HEK293 (cell line): ENCODE measurements at regions not wholly inside any gene's neighbourhood (a gene's known extent, or its start where the extent isn't known, plus 50 kb on each side); places are given as distances from the start of the nearest gene placed in this dataset.

Source experiments
- CTCF ChIA-PET: fragments of 350-600 bp; formaldehyde crosslinking; extraction: SDS; loops from one replicate; lab custom pipeline; 2021; ENCODE audit warnings: antibody characterized with exemption; lab: Yijun Ruan, JAX
- POLR2A ChIA-PET: fragments of 300-600 bp; formaldehyde crosslinking; extraction: SDS; loops from one replicate; lab custom pipeline; 2020; ENCODE audit warnings: antibody characterized with exemption, inconsistent platforms; lab: Yijun Ruan, JAX
- H3K27ac ChIP-seq: fragments of 200-500 bp; sonication (Bioruptor generic); 2 replicates; pipeline ENCODE4 v1.5.1; 2014; ENCODE audit warnings: low read depth, low read length, control low read depth, inconsistent platforms; ENCODE audit errors: extremely low read depth
- H3K36me3 ChIP-seq, 2 experiments: fragments of 200-500 bp in 1 of 2; sonication (Bioruptor generic) in 1 of 2; 1 replicate in 1 of 2; 2 replicates in 1 of 2; pipeline ENCODE4 v1.5.1; 2014 to 2017; ENCODE audit warnings: inconsistent platforms in 2 of 2, low read length in 2 of 2; ENCODE audit not compliant: control insufficient read depth in 2 of 2, insufficient read depth in 1 of 2
- H3K4me1 ChIP-seq: fragments of 200-500 bp; sonication (Bioruptor generic); 2 replicates; pipeline ENCODE4 v1.5.1; 2014; ENCODE audit warnings: mild to moderate bottlenecking, low read length, inconsistent platforms; ENCODE audit not compliant: control insufficient read depth, insufficient read depth
- H3K4me3 ChIP-seq: 2 replicates; pipeline ENCODE4 v1.5.1; 2011; ENCODE audit warnings: low read depth, mild to moderate bottlenecking, control low read depth, low read length, moderate library complexity
- H3K9me3 ChIP-seq: fragments of 200-500 bp; sonication (Bioruptor generic); 2 replicates; pipeline ENCODE4 v1.5.1; 2014; ENCODE audit warnings: low read depth, low read length, inconsistent platforms; ENCODE audit not compliant: control insufficient read depth, insufficient read depth
- ELK4 ChIP-seq: IDR thresholded peaks from 2 replicates; pipeline ENCODE4 v1.6.1; 2011; ENCODE audit warnings: mild to moderate bottlenecking, low read depth, low read length, borderline replicate concordance
- HOXD13 ChIP-seq: sonication (generic); formaldehyde crosslinking; IDR thresholded peaks from 2 replicates; pipeline ENCODE4 v1.8.0; 2022; ENCODE audit warnings: missing genetic modification reagents, borderline replicate concordance
- KLF10 ChIP-seq: fragments of 450-650 bp; IDR thresholded peaks from 2 replicates; pipeline ENCODE4 v1.5.1; 2018; ENCODE audit warnings: missing biosample characterization, mild to moderate bottlenecking, missing genetic modification characterization
- KLF7 ChIP-seq: fragments of 450-650 bp; formaldehyde crosslinking; IDR thresholded peaks from 2 replicates; pipeline ENCODE4 v1.5.1; 2016; ENCODE audit warnings: missing biosample characterization, missing genetic modification characterization, borderline replicate concordance
- OSR2 ChIP-seq: fragments of 450-650 bp; formaldehyde crosslinking; IDR thresholded peaks from 2 replicates; pipeline ENCODE4 v1.5.1; 2016; ENCODE audit warnings: missing biosample characterization, missing genetic modification characterization
- OVOL3 ChIP-seq: fragments of 450-650 bp; formaldehyde crosslinking; IDR thresholded peaks from 2 replicates; pipeline ENCODE4 v1.5.1; 2016; ENCODE audit warnings: missing biosample characterization, missing genetic modification characterization
- SCRT1 ChIP-seq: fragments of 450-650 bp; formaldehyde crosslinking; IDR thresholded peaks from 2 replicates; pipeline ENCODE4 v1.5.1; 2016; ENCODE audit warnings: missing biosample characterization, missing genetic modification characterization, borderline replicate concordance
- SCRT2 ChIP-seq: fragments of 450-650 bp; formaldehyde crosslinking; IDR thresholded peaks from 2 replicates; pipeline ENCODE4 v1.5.1; 2016; ENCODE audit warnings: missing biosample characterization, missing genetic modification characterization
- YY1 ChIP-seq: fragments of 450-650 bp; formaldehyde crosslinking; IDR thresholded peaks from 2 replicates; pipeline ENCODE4 v1.5.1; 2018; ENCODE audit warnings: missing biosample characterization, missing genetic modification characterization
- YY2 ChIP-seq: fragments of 450-650 bp; formaldehyde crosslinking; IDR thresholded peaks from 2 replicates; pipeline ENCODE4 v1.5.1; 2016; ENCODE audit warnings: missing biosample characterization, missing genetic modification characterization
- ZBTB11 ChIP-seq: fragments of 450-650 bp; formaldehyde crosslinking; conservative IDR thresholded peaks from 2 replicates; pipeline ENCODE4 v1.5.1; 2016; ENCODE audit warnings: low read depth, missing biosample characterization, missing genetic modification characterization
- ZBTB21 ChIP-seq: fragments of 450-650 bp; formaldehyde crosslinking; IDR thresholded peaks from 2 replicates; pipeline ENCODE4 v1.5.1; 2017; ENCODE audit warnings: missing biosample characterization, missing genetic modification characterization
- ZFHX2 ChIP-seq: fragments of 450-650 bp; formaldehyde crosslinking; conservative IDR thresholded peaks from 2 replicates; pipeline ENCODE4 v1.5.1; 2016; ENCODE audit warnings: missing biosample characterization, missing genetic modification characterization
- ZIC2 ChIP-seq: fragments of 450-650 bp; formaldehyde crosslinking; IDR thresholded peaks from 2 replicates; pipeline ENCODE4 v1.5.1; 2016; ENCODE audit warnings: missing biosample characterization, missing genetic modification characterization
- ZNF10 ChIP-seq: fragments of 450-650 bp; formaldehyde crosslinking; IDR thresholded peaks from 2 replicates; pipeline ENCODE4 v1.5.1; 2017; ENCODE audit warnings: missing biosample characterization, missing genetic modification characterization
- ZNF112 ChIP-seq: fragments of 450-650 bp; formaldehyde crosslinking; IDR thresholded peaks from 2 replicates; pipeline ENCODE4 v1.5.0; 2017; ENCODE audit warnings: missing biosample characterization, missing genetic modification characterization
- ZNF175 ChIP-seq: fragments of 450-650 bp; formaldehyde crosslinking; IDR thresholded peaks from 2 replicates; pipeline ENCODE4 v1.5.1; 2016; ENCODE audit warnings: missing biosample characterization, missing genetic modification characterization
- ZNF19 ChIP-seq: fragments of 450-650 bp; formaldehyde crosslinking; IDR thresholded peaks from 2 replicates; pipeline ENCODE4; 2016; ENCODE audit warnings: missing biosample characterization, missing genetic modification characterization, low read depth
- ZNF223 ChIP-seq: fragments of 450-650 bp; formaldehyde crosslinking; IDR thresholded peaks from 2 replicates; pipeline ENCODE4 v1.5.1; 2016; ENCODE audit warnings: missing biosample characterization, missing genetic modification characterization
- ZNF324 ChIP-seq: fragments of 450-650 bp; formaldehyde crosslinking; IDR thresholded peaks from 2 replicates; pipeline ENCODE4 v1.5.1; 2016; ENCODE audit warnings: missing biosample characterization, missing genetic modification characterization
- ZNF335 ChIP-seq: fragments of 450-650 bp; formaldehyde crosslinking; conservative IDR thresholded peaks from 2 replicates; pipeline ENCODE4 v1.5.1; 2016; ENCODE audit warnings: missing biosample characterization, missing genetic modification characterization
- ZNF350 ChIP-seq: fragments of 450-650 bp; formaldehyde crosslinking; IDR thresholded peaks from 2 replicates; pipeline ENCODE4 v1.5.0; 2017; ENCODE audit warnings: missing biosample characterization, mild to moderate bottlenecking, missing genetic modification characterization
- ZNF37A ChIP-seq: fragments of 450-650 bp; IDR thresholded peaks from 2 replicates; pipeline ENCODE4 v1.5.1; 2018; ENCODE audit warnings: missing biosample characterization, missing genetic modification characterization
- ZNF391 ChIP-seq: fragments of 450-650 bp; formaldehyde crosslinking; IDR thresholded peaks from 2 replicates; pipeline ENCODE4 v1.5.1; 2016; ENCODE audit warnings: low read depth, missing biosample characterization, missing genetic modification characterization, borderline replicate concordance
- ZNF449 ChIP-seq: fragments of 450-650 bp; formaldehyde crosslinking; IDR thresholded peaks from 2 replicates; pipeline ENCODE4 v1.5.1; 2017; ENCODE audit warnings: missing biosample characterization, mild to moderate bottlenecking, missing genetic modification characterization, moderate library complexity
- ZNF544 ChIP-seq: fragments of 450-650 bp; formaldehyde crosslinking; IDR thresholded peaks from 2 replicates; pipeline ENCODE4 v1.5.0; 2017; ENCODE audit warnings: missing biosample characterization, missing genetic modification characterization
- ZNF555 ChIP-seq: fragments of 450-650 bp; formaldehyde crosslinking; conservative IDR thresholded peaks from 2 replicates; pipeline ENCODE4 v1.5.1; 2017; ENCODE audit warnings: missing biosample characterization, mild to moderate bottlenecking, missing genetic modification characterization, inconsistent platforms
- ZNF600 ChIP-seq: fragments of 450-650 bp; formaldehyde crosslinking; IDR thresholded peaks from 2 replicates; pipeline ENCODE4 v1.5.1; 2016; ENCODE audit warnings: missing biosample characterization, missing genetic modification characterization
- ZNF621 ChIP-seq: fragments of 450-650 bp; formaldehyde crosslinking; IDR thresholded peaks from 2 replicates; pipeline ENCODE4 v1.5.1; 2017; ENCODE audit warnings: missing biosample characterization, missing genetic modification characterization

- TF ChIP-seq ZNF335 = peak; percentile 35
- TF ChIP-seq ZNF350 (tag by site-specific recombination) = no peak
- TF ChIP-seq ZNF391 = no peak
These were observed 470.7 kb downstream of the SOX9 start (continued) for GRCh38 chr17:72591289-72592241.

- H3K4me1 ChIP-seq = peaks cover 8% of the 10 kb centered on the region; the same call in 1 of the 2 replicates
- H3K9me3 ChIP-seq = no peaks in the 10 kb centered on the region
- H3K36me3 ChIP-seq = no peaks in the 10 kb centered on the region; a peak in 1 of 3 replicates
- ChIA-PET POLR2A (interaction anchor here (0.5 to 3.0 kb wide), 40 partner anchors 11 to 1816 kb away, joined by 3 to 41 read pairs (median 4); no protein-coding TSS in a partner anchor), CTCF (interaction anchor here (0.6 to 1.8 kb wide), 7 partner anchors 15 to 576 kb away, joined by 3 to 8 read pairs (median 4); no protein-coding TSS in a partner anchor)
- H3K4me3 ChIP-seq = peak overlapping the region; percentile 85
- H3K27ac ChIP-seq = peak overlapping the region; percentile 75
- TF ChIP-seq YY2 (tag by site-specific recombination) (no peak), ZNF324 (peak; percentile 79; the same call in 1 of the 2 replicates), ZNF175 (tag by site-specific recombination) (no peak), KLF10 (tag by site-specific recombination) (peak; percentile 87), ELK4 (no peak), YY1 (tag by site-specific recombination) (no peak), ZBTB11 (tag by site-specific recombination) (no peak), ZIC2 (tag by site-specific recombination) (no peak; the same call in 1 of the 2 replicates), ZNF37A (tag by site-specific recombination) (no peak), ZNF621 (no peak), KLF7 (tag by site-specific recombination) (0 out of 2 replicates have a peak, but pooled peaks have one; percentile 35), ZNF223 (0 out of 2 replicates have a peak, but pooled peaks have one; percentile 23), OSR2 (tag by site-specific recombination) (no peak), OVOL3 (no peak), HOXD13 (CRISPR knock-in tag) (no peak; the same call in 1 of the 2 replicates), ZNF10 (no peak), ZNF449 (tag by site-specific recombination) (peak; percentile 56; the same call in 1 of the 2 replicates), ZBTB21 (no peak), ZFHX2 (tag by site-specific recombination) (peak; percentile 62), SCRT2 (tag by site-specific recombination) (no peak), ZNF600 (tag by site-specific recombination) (peak; percentile 94), SCRT1 (tag by site-specific recombination) (no peak), ZNF19 (tag by site-specific recombination) (no peak), ZNF555 (tag by site-specific recombination) (no peak), ZNF544 (tag by site-specific recombination) (no peak), ZNF391 (peak; percentile 29; the same call in 1 of the 2 replicates), ZNF112 (no peak)
These were observed 471.6 kb downstream of the SOX9 start for GRCh38 chr17:72592242-72592966.
